ENCODE measurements at regions not wholly inside any gene's neighbourhood (a gene's known extent, or its start where the extent isn't known, plus 50 kb on each side); places are given as distances from the start of the nearest gene placed in this dataset.
A peak's percentile ranks its signal among the peaks of the same experiment; 100 is the strongest.

- Histone ChIP-seq H3K36me3 (ENCODE audit: control insufficient read depth, insufficient read depth, low read length) (no peaks in the 10 kb centered on the region), H3K4me1 (ENCODE audit: control insufficient read depth, insufficient read depth, low read length) (peaks cover 3% of the 10 kb centered on the region), H3K9ac (ENCODE audit: low read depth, low read length) (no peak overlapping the region), H3K27me3 (ENCODE audit: control insufficient read depth, insufficient read depth, low read length) (no peaks in the 10 kb centered on the region), H3K9me3 (ENCODE audit: control insufficient read depth, insufficient read depth, low read length) (no peaks in the 10 kb centered on the region), H3K4me3 (ENCODE audit: low read depth, low read length) (no peak overlapping the region)
Observed at GRCh38 chr20:11676630-11677287, 240.9 kb upstream of the BTBD3 start.

- H3K27me3 ChIP-seq (ENCODE audit: control insufficient read depth, insufficient read depth, low read length) = no peaks in the 10 kb centered on the region
- H3K9me3 ChIP-seq (ENCODE audit: control insufficient read depth, insufficient read depth, low read length) = no peaks in the 10 kb centered on the region
- no peaks in the 10 kb centered on the region for H3K36me3 ChIP-seq (ENCODE audit: control insufficient read depth, insufficient read depth, low read length)
- no peak overlapping the region for H3K9ac ChIP-seq (ENCODE audit: low read depth, low read length)
- H3K4me1 ChIP-seq (ENCODE audit: control insufficient read depth, insufficient read depth, low read length) = peaks cover 3% of the 10 kb centered on the region
- H3K4me3 ChIP-seq (ENCODE audit: low read depth, low read length) = no peak overlapping the region
Observed at GRCh38 chr20:11677428-11677827, 240.3 kb upstream of the BTBD3 start.

GRCh38 chr20:11677836-11678235 lies 239.9 kb upstream of the BTBD3 start:
- Histone ChIP-seq H3K36me3 (ENCODE audit: control insufficient read depth, insufficient read depth, low read length) (no peaks in the 10 kb centered on the region), H3K9ac (ENCODE audit: low read depth, low read length) (no peak overlapping the region), H3K4me1 (ENCODE audit: control insufficient read depth, insufficient read depth, low read length) (peaks cover 3% of the 10 kb centered on the region), H3K4me3 (ENCODE audit: low read depth, low read length) (no peak overlapping the region), H3K27me3 (ENCODE audit: control insufficient read depth, insufficient read depth, low read length) (no peaks in the 10 kb centered on the region), H3K9me3 (ENCODE audit: control insufficient read depth, insufficient read depth, low read length) (no peaks in the 10 kb centered on the region)

- H3K36me3 ChIP-seq (ENCODE audit: control insufficient read depth, insufficient read depth, low read length) = no peaks in the 10 kb centered on the region
- H3K9me3 ChIP-seq (ENCODE audit: control insufficient read depth, insufficient read depth, low read length) = no peaks in the 10 kb centered on the region
- H3K9ac ChIP-seq (ENCODE audit: low read depth, low read length) = no peak overlapping the region
- H3K27me3 ChIP-seq (ENCODE audit: control insufficient read depth, insufficient read depth, low read length) = peaks cover 23% of the 10 kb centered on the region
- no peak overlapping the region for H3K4me3 ChIP-seq (ENCODE audit: low read depth, low read length)
- H3K4me1 ChIP-seq (ENCODE audit: control insufficient read depth, insufficient read depth, low read length) = peaks cover 3% of the 10 kb centered on the region
Observed at GRCh38 chr20:11682285-11682684, 235.4 kb upstream of the BTBD3 start.

GRCh38 chr20:11686195-11686594 lies 231.5 kb upstream of the BTBD3 start:
- Histone ChIP-seq H3K9me3 (ENCODE audit: control insufficient read depth, insufficient read depth, low read length) (no peaks in the 10 kb centered on the region), H3K27me3 (ENCODE audit: control insufficient read depth, insufficient read depth, low read length) (peaks cover 36% of the 10 kb centered on the region), H3K9ac (ENCODE audit: low read depth, low read length) (no peak overlapping the region), H3K4me3 (ENCODE audit: low read depth, low read length) (no peak overlapping the region), H3K4me1 (ENCODE audit: control insufficient read depth, insufficient read depth, low read length) (no peaks in the 10 kb centered on the region), H3K36me3 (ENCODE audit: control insufficient read depth, insufficient read depth, low read length) (no peaks in the 10 kb centered on the region)

GRCh38 chr20:11686820-11687543 lies 230.7 kb upstream of the BTBD3 start:
- H3K36me3 ChIP-seq (ENCODE audit: control insufficient read depth, insufficient read depth, low read length) = no peaks in the 10 kb centered on the region
- H3K27me3 ChIP-seq (ENCODE audit: control insufficient read depth, insufficient read depth, low read length) = peaks cover 36% of the 10 kb centered on the region
- H3K4me3 ChIP-seq (ENCODE audit: low read depth, low read length) = peak overlapping the region; percentile 44
- H3K9me3 ChIP-seq (ENCODE audit: control insufficient read depth, insufficient read depth, low read length) = no peaks in the 10 kb centered on the region
- H3K4me1 ChIP-seq (ENCODE audit: control insufficient read depth, insufficient read depth, low read length) = no peaks in the 10 kb centered on the region
- no peak overlapping the region for H3K9ac ChIP-seq (ENCODE audit: low read depth, low read length)

- H3K4me3 ChIP-seq (ENCODE audit: low read depth, low read length) = peak overlapping the region; percentile 44
- H3K36me3 ChIP-seq (ENCODE audit: control insufficient read depth, insufficient read depth, low read length) = no peaks in the 10 kb centered on the region
Observed at GRCh38 chr20:11687546-11688292, 230.0 kb upstream of the BTBD3 start.

GRCh38 chr20:11689262-11689661 lies 228.4 kb upstream of the BTBD3 start:
- Histone ChIP-seq H3K9ac (ENCODE audit: low read depth, low read length) (no peak overlapping the region), H3K36me3 (ENCODE audit: control insufficient read depth, insufficient read depth, low read length) (no peaks in the 10 kb centered on the region), H3K9me3 (ENCODE audit: control insufficient read depth, insufficient read depth, low read length) (no peaks in the 10 kb centered on the region)

More at GRCh38 chr20:11687546-11688292, 230.0 kb upstream of the BTBD3 start:
- Histone ChIP-seq H3K4me1 (ENCODE audit: control insufficient read depth, insufficient read depth, low read length) (no peaks in the 10 kb centered on the region), H3K27me3 (ENCODE audit: control insufficient read depth, insufficient read depth, low read length) (peaks cover 36% of the 10 kb centered on the region), H3K9me3 (ENCODE audit: control insufficient read depth, insufficient read depth, low read length) (no peaks in the 10 kb centered on the region), H3K9ac (ENCODE audit: low read depth, low read length) (no peak overlapping the region)

GRCh38 chr20:11691766-11692165 lies 225.9 kb upstream of the BTBD3 start:
- H3K9me3 ChIP-seq (ENCODE audit: control insufficient read depth, insufficient read depth, low read length) = no peaks in the 10 kb centered on the region
- H3K27me3 ChIP-seq (ENCODE audit: control insufficient read depth, insufficient read depth, low read length) = peaks cover 18% of the 10 kb centered on the region
- H3K4me3 ChIP-seq (ENCODE audit: low read depth, low read length) = no peak overlapping the region
- no peak overlapping the region for H3K9ac ChIP-seq (ENCODE audit: low read depth, low read length)
- no peaks in the 10 kb centered on the region for H3K36me3 ChIP-seq (ENCODE audit: control insufficient read depth, insufficient read depth, low read length)
- H3K4me1 ChIP-seq (ENCODE audit: control insufficient read depth, insufficient read depth, low read length) = no peaks in the 10 kb centered on the region

More at GRCh38 chr20:11689262-11689661, 228.4 kb upstream of the BTBD3 start:
- Histone ChIP-seq H3K27me3 (ENCODE audit: control insufficient read depth, insufficient read depth, low read length) (peaks cover 36% of the 10 kb centered on the region), H3K4me3 (ENCODE audit: low read depth, low read length) (no peak overlapping the region), H3K4me1 (ENCODE audit: control insufficient read depth, insufficient read depth, low read length) (no peaks in the 10 kb centered on the region)

- H3K9ac ChIP-seq (ENCODE audit: low read depth, low read length) = no peak overlapping the region
- H3K4me1 ChIP-seq (ENCODE audit: control insufficient read depth, insufficient read depth, low read length) = no peaks in the 10 kb centered on the region
- H3K27me3 ChIP-seq (ENCODE audit: control insufficient read depth, insufficient read depth, low read length) = peaks cover 10% of the 10 kb centered on the region
- H3K9me3 ChIP-seq (ENCODE audit: control insufficient read depth, insufficient read depth, low read length) = no peaks in the 10 kb centered on the region
- no peaks in the 10 kb centered on the region for H3K36me3 ChIP-seq (ENCODE audit: control insufficient read depth, insufficient read depth, low read length)
- H3K4me3 ChIP-seq (ENCODE audit: low read depth, low read length) = no peak overlapping the region
Observed at GRCh38 chr20:11692567-11692966, 225.1 kb upstream of the BTBD3 start.

- no peaks in the 10 kb centered on the region for H3K27me3 ChIP-seq (ENCODE audit: control insufficient read depth, insufficient read depth, low read length)
- H3K36me3 ChIP-seq (ENCODE audit: control insufficient read depth, insufficient read depth, low read length) = no peaks in the 10 kb centered on the region
- no peaks in the 10 kb centered on the region for H3K9me3 ChIP-seq (ENCODE audit: control insufficient read depth, insufficient read depth, low read length)
- no peak overlapping the region for H3K9ac ChIP-seq (ENCODE audit: low read depth, low read length)
- no peaks in the 10 kb centered on the region for H3K4me1 ChIP-seq (ENCODE audit: control insufficient read depth, insufficient read depth, low read length)
- H3K4me3 ChIP-seq (ENCODE audit: low read depth, low read length) = no peak overlapping the region
Observed at GRCh38 chr20:11694467-11694866, 223.2 kb upstream of the BTBD3 start.
